SJCRH30 (cell line): ENCODE measurements at regions not wholly inside any gene's neighbourhood (a gene's known extent, or its start where the extent isn't known, plus 50 kb on each side); places are given as distances from the start of the nearest gene placed in this dataset.

Experiments
- DNase-seq, 2 experiments: peaks; one replicate each; pipeline ENCODE4 v3.0.0-alpha.2; 2015 to 2020
- H3K27ac ChIP-seq: fragments of 250-450 bp; sonication (Bioruptor Pico); 2 replicates; pipeline ENCODE4 v1.5.1; 2020; ENCODE audit warnings: mild to moderate bottlenecking, moderate library complexity
- H3K27me3 ChIP-seq: fragments of 250-450 bp; sonication (Bioruptor Pico); 2 replicates; pipeline ENCODE4 v1.5.1; 2020; ENCODE audit warnings: mild to moderate bottlenecking, moderate library complexity
- H3K36me3 ChIP-seq: fragments of 250-450 bp; sonication (Bioruptor Pico); 2 replicates; pipeline ENCODE4 v1.5.1; 2020; ENCODE audit warnings: mild to moderate bottlenecking, moderate library complexity
- H3K4me1 ChIP-seq: fragments of 250-450 bp; sonication (Bioruptor Pico); 2 replicates; pipeline ENCODE4 v1.5.1; 2020; ENCODE audit warnings: mild to moderate bottlenecking, moderate library complexity
- H3K4me3 ChIP-seq: fragments of 250-450 bp; sonication (Bioruptor Pico); 2 replicates; pipeline ENCODE4 v1.5.1; 2020; ENCODE audit warnings: mild to moderate bottlenecking, moderate library complexity
- H3K9me3 ChIP-seq: fragments of 250-450 bp; sonication (Bioruptor Pico); replicated peaks from 2 replicates; pipeline ENCODE4 v1.5.1; 2020; ENCODE audit warnings: mild to moderate bottlenecking, moderate library complexity

- no peak for DNase-seq
- no peaks in the 10 kb centered on the region for H3K4me1 ChIP-seq
- H3K27ac ChIP-seq: no peak overlapping the region
- no peaks in the 10 kb centered on the region for H3K36me3 ChIP-seq
- H3K4me3 ChIP-seq: no peak overlapping the region
- no peaks in the 10 kb centered on the region for H3K27me3 ChIP-seq
- H3K9me3 ChIP-seq: no peaks in the 10 kb centered on the region
Measured at GRCh38 chr11:10379871-10380568, 75.0 kb upstream of the AMPD3 start.

DNA sequence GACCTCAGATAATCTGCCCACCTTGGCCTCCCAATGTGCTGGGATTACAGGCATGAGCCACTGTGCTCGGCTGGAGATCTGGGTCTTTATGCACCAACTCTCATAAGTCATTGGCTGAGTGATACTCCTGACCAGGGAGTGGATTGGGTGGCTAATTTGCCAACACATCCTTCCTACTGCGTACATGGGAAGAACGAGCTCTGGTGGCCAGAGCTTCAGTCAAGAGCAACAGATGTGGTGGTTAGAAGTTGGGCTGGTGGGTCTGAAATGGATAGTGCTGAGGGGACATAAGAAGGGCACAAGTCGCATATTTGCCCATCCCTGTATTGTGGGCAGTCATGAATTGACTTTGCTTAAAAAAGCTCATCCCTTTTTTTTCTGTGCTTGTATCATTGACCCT, 74.1 kb upstream of the AMPD3 start:
- no peak overlapping the region for H3K27ac ChIP-seq
- no peaks in the 10 kb centered on the region for H3K36me3 ChIP-seq
- H3K27me3 ChIP-seq: no peaks in the 10 kb centered on the region
- H3K9me3 ChIP-seq: no peaks in the 10 kb centered on the region
- DNase-seq: no peak
- no peaks in the 10 kb centered on the region for H3K4me1 ChIP-seq
- no peak overlapping the region for H3K4me3 ChIP-seq

GRCh38 chr11:10381736-10382135, 73.3 kb upstream of the AMPD3 start:
- Histone ChIP-seq H3K9me3 (no peaks in the 10 kb centered on the region), H3K27me3 (no peaks in the 10 kb centered on the region), H3K4me3 (no peak overlapping the region), H3K27ac (no peak overlapping the region), H3K36me3 (no peaks in the 10 kb centered on the region), H3K4me1 (no peaks in the 10 kb centered on the region)
- DNase-seq: no peak

GRCh38 chr11:10382518-10382917, 72.5 kb upstream of the AMPD3 start:
- no peak for DNase-seq
- no peak overlapping the region for H3K4me3 ChIP-seq
- H3K27ac ChIP-seq: no peak overlapping the region
- no peaks in the 10 kb centered on the region for H3K27me3 ChIP-seq
- H3K36me3 ChIP-seq: no peaks in the 10 kb centered on the region
- H3K4me1 ChIP-seq: peaks cover 6% of the 10 kb centered on the region
- no peaks in the 10 kb centered on the region for H3K9me3 ChIP-seq

GRCh38 chr11:10385696-10386095, 69.4 kb upstream of the AMPD3 start:
- DNase-seq: peak in 1 of 2 experiments; percentile 39
- H3K4me1 ChIP-seq: peaks cover 11% of the 10 kb centered on the region
- H3K27me3 ChIP-seq: no peaks in the 10 kb centered on the region
- no peaks in the 10 kb centered on the region for H3K36me3 ChIP-seq
- H3K9me3 ChIP-seq: no peaks in the 10 kb centered on the region
- no peak overlapping the region for H3K4me3 ChIP-seq
- no peak overlapping the region for H3K27ac ChIP-seq

DNA sequence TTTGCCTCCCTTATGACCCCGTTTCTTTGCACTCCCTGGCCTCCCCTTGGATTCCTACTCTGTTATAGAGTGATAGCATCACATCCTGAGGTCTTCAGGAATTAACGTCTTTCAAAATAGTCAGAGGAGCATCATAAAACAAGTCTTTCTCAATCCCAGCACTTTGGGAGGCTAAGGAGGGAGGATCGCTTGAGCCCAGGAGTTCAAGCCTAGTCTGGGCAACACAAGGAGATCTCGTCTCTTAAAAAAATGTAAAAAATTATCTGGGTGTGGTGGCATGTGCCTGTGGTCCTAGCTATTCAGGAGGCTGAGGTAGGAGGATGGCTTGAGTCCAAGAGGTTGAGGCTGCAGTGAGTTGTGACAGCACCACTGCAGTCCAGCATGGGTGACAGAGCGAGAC, 68.7 kb upstream of the AMPD3 start:
- Histone ChIP-seq H3K27me3 (no peaks in the 10 kb centered on the region), H3K36me3 (no peaks in the 10 kb centered on the region), H3K4me3 (no peak overlapping the region), H3K9me3 (no peaks in the 10 kb centered on the region), H3K27ac (no peak overlapping the region), H3K4me1 (peaks cover 11% of the 10 kb centered on the region)
- no peak for DNase-seq

GRCh38 chr11:10386861-10387205, 68.2 kb upstream of the AMPD3 start:
- no peak for DNase-seq
- H3K9me3 ChIP-seq: no peaks in the 10 kb centered on the region
- no peaks in the 10 kb centered on the region for H3K36me3 ChIP-seq
- peaks cover 11% of the 10 kb centered on the region for H3K4me1 ChIP-seq
- H3K27ac ChIP-seq: no peak overlapping the region
- no peaks in the 10 kb centered on the region for H3K27me3 ChIP-seq
- no peak overlapping the region for H3K4me3 ChIP-seq

DNA sequence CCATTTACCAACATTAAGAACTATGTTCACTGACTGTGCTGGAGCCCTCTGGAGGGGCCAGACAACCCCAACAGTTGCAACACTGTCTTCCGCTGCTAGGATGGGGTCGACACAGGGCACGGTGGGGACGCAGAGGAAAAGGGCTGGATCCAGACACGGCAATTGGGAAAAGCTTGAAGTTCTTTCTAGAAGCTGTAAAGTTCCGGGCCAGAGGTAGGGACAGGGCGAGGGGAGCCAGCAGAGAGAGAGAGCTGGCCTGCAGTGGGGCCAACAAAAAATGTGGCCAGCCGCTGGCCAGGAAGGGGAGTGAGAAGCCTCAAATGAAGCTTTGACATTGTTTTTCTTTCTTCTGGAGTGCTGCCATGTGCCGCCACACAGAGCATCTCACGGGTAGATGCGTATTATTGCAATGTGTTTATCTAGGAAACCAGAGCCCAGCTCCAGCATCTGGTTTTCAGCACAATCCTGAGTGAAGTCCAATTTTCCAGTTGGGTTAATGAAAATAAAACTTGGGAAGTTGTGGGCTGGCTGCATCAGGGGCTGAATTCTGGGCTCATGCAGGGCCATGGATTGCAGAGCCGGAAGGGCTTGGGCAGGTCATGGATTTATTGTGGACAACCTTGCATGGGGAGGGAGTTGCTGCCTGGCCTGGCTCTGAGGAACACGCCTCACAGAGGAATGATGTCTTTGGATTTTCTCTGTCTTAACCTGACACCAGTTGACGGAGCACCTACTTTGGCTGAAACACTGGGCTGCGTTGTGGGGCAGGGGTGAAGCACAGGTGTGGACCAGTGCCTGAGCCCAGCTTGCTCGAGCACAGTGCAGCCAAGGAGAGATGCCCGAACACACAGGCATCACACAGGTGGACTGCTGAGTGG, 67.6 kb upstream of the AMPD3 start:
- Histone ChIP-seq H3K27ac (no peak overlapping the region), H3K4me3 (no peak overlapping the region), H3K9me3 (no peaks in the 10 kb centered on the region), H3K36me3 (no peaks in the 10 kb centered on the region), H3K27me3 (no peaks in the 10 kb centered on the region), H3K4me1 (peaks cover 11% of the 10 kb centered on the region)
- peak in 1 of 2 experiments; percentile 48 for DNase-seq

DNA sequence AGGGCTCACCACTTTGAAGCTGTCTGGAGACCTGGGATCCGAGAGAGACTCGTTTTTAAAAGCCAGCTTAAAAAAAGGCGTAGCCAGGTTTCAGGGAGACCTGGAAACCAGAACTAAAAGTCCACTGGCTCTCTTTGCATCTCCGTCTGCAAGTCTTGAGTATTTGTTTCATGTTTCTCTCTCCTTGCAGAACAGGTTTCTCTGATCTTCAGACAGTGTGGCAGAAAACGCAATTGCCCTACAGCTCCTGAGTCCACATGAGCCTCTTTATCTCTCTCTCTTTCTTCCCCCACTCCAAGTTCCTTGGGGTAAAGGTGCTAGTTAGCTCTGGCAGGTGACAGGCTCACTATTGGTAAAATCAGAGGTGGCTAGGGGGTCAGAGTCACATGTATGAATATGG, 67.0 kb upstream of the AMPD3 start:
- Histone ChIP-seq H3K4me1 (peaks cover 11% of the 10 kb centered on the region), H3K27ac (no peak overlapping the region), H3K27me3 (no peaks in the 10 kb centered on the region), H3K36me3 (no peaks in the 10 kb centered on the region), H3K4me3 (no peak overlapping the region), H3K9me3 (no peaks in the 10 kb centered on the region)
- DNase-seq: no peak

GRCh38 chr11:10388574-10388973, 66.5 kb upstream of the AMPD3 start:
- DNase-seq: no peak
- Histone ChIP-seq H3K4me3 (no peak overlapping the region), H3K27ac (no peak overlapping the region), H3K4me1 (peaks cover 11% of the 10 kb centered on the region), H3K27me3 (no peaks in the 10 kb centered on the region), H3K36me3 (no peaks in the 10 kb centered on the region), H3K9me3 (no peaks in the 10 kb centered on the region)

GRCh38 chr11:10390375-10390774, 64.7 kb upstream of the AMPD3 start:
- Histone ChIP-seq H3K9me3 (no peaks in the 10 kb centered on the region), H3K27ac (no peak overlapping the region), H3K36me3 (no peaks in the 10 kb centered on the region), H3K4me1 (peaks cover 11% of the 10 kb centered on the region), H3K27me3 (no peaks in the 10 kb centered on the region), H3K4me3 (no peak overlapping the region)
- no peak for DNase-seq

DNA sequence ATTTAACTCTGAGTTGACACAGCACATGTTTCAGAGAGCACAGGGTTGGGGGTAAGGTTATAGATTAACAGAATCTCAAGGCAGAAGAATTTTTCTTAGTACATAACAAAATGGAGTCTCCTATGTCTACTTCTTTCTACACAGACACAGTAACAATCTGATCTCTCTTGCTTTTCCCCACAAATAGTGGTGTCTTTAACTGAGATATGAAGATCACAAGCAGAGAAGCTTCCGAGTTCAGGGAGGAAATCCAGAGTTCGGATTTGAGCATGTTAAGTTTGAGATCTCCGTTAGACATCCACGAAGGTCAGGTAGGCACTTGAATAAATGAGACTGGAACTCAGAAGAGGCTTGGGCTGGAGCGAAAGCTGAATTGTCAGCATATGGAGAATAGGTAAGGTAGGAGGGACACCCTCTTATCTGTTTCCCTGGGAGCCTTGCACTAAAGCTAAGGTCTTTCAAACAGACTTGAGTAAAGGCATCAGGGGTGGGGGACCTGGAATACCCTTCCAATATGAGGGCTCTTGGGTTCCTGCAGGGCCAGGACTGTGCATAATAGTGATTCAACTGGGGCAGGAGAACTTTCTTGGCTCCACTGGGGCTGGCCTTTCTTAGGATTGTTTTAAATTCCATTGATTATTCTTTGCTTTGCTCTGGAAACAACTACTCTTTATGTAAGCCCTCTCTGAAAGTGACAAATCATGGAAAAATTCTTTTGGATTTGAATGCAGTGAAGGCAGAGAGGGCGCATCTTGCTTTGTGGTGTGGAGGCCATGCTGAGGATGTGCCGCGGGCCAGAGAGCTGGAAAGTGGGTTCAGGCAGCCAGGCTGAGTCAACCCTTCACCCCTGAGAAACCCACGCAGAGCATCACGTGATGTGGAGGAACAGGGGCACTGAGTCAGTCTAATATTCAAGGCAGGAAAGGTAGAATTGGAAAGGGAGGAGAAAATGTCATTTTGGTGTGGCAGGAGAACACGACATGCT, 62.7 kb upstream of the AMPD3 start:
- peaks cover 18% of the 10 kb centered on the region for H3K4me1 ChIP-seq
- no peak overlapping the region for H3K4me3 ChIP-seq
- DNase-seq: no peak
- H3K27me3 ChIP-seq: no peaks in the 10 kb centered on the region
- no peaks in the 10 kb centered on the region for H3K36me3 ChIP-seq
- no peak overlapping the region for H3K27ac ChIP-seq
- H3K9me3 ChIP-seq: no peaks in the 10 kb centered on the region

DNA sequence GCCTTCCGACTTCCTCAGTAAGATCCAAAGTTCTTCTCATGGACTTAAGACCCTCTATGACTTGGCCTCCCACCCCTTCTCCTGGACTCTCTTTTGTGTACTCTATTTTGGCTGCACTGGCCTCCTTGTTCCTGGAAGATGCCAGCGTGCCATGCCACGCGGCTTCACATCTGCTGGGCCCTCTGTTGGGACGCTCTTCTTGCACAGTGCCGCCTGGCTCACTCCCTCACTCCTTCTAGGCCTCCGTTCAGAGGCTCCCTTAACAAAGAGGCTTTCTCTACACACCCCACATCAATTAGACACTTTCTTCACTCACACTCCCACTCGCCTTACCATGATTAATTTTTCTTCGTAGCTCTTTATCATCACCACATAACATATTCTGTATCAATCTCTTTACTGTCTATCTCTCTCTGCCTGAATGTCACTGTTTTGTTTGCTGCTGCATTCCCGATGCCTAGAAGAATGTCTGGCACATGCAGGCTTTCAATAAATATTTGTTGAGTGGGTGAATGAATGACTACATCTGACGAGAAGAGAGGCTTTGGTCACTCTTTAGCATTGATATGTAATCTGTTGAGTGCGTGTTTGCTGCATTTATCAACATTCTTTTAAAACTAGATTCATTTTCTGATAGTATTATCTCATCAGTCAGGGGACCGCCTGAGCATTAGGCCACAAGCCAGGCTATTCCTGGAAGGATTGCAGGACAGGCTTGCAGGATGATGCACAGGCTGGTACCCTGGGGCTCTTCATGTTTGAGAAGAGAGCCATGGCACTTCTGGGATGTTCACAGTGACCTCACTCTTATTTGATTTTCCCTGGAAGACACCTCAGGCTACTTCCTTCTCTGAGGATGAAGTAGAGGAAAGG, 60.6 kb upstream of the AMPD3 start:
- H3K4me3 ChIP-seq: no peak overlapping the region
- no peaks in the 10 kb centered on the region for H3K27me3 ChIP-seq
- no peak for DNase-seq
- H3K9me3 ChIP-seq: no peaks in the 10 kb centered on the region
- H3K36me3 ChIP-seq: no peaks in the 10 kb centered on the region
- no peak overlapping the region for H3K27ac ChIP-seq
- H3K4me1 ChIP-seq: peaks cover 25% of the 10 kb centered on the region
